Mesothelial cell of epicardium (in vitro differentiated cells): ENCODE measurements at regions not wholly inside any gene's neighbourhood (a gene's known extent, or its start where the extent isn't known, plus 50 kb on each side); places are given as distances from the start of the nearest gene placed in this dataset.
"Not testable (repeated sequence)": the region's sequence is repeated elsewhere in the genome, so short reads cannot be mapped to it uniquely, and the experiment has no call there.

Experiments used
- DNase-seq, 2 experiments: peaks; one replicate each; pipeline ENCODE4 v3.0.0; 2021; ENCODE audit warnings: low spot score in 2 of 2; ENCODE audit not compliant: unreplicated experiment in 2 of 2
- H3K27ac Mint-ChIP-seq: 2 replicates; pipeline ENCODE4 v1.8.0; 2021; ENCODE audit warnings: mixed read lengths
- H3K27me3 Mint-ChIP-seq: 2 replicates; pipeline ENCODE4 v1.8.0; 2021; ENCODE audit warnings: low read depth, mixed read lengths
- H3K36me3 Mint-ChIP-seq: 2 replicates; pipeline ENCODE4 v1.8.0; 2021; ENCODE audit warnings: mixed read lengths
- H3K4me1 Mint-ChIP-seq: 2 replicates; pipeline ENCODE4 v1.8.0; 2021; ENCODE audit warnings: mixed read lengths
- H3K4me3 Mint-ChIP-seq: 2 replicates; pipeline ENCODE4 v1.8.0; 2021; ENCODE audit warnings: mild to moderate bottlenecking, moderate library complexity, mixed read lengths
- H3K9me3 Mint-ChIP-seq: 2 replicates; pipeline ENCODE4 v1.8.0; 2021; ENCODE audit warnings: mixed read lengths
- CTCF ChIP-seq: fragments of 200-600 bp; sonication (generic); IDR thresholded peaks from one replicate; pipeline ENCODE4 v1.5.0; 2021; ENCODE audit warnings: antibody characterized with exemption; ENCODE audit not compliant: unreplicated experiment

- H3K4me3 Mint-ChIP-seq: no peak overlapping the region
- no peaks in the 10 kb centered on the region for H3K9me3 Mint-ChIP-seq
- no peak for DNase-seq
- peaks cover 94% of the 10 kb centered on the region for H3K27me3 Mint-ChIP-seq
- TF ChIP-seq CTCF: no peak
- H3K27ac Mint-ChIP-seq: no peak overlapping the region
- no peaks in the 10 kb centered on the region for H3K4me1 Mint-ChIP-seq
- no peaks in the 10 kb centered on the region for H3K36me3 Mint-ChIP-seq
Observed at GRCh38 chr22:22380098-22381030, 128.2 kb downstream of the ZNF280B start.

GRCh38 chr22:22381292-22381691 is 127.2 kb downstream of the ZNF280B start:
- not testable (repeated sequence) for H3K27ac Mint-ChIP-seq, H3K4me1 Mint-ChIP-seq, H3K9me3 Mint-ChIP-seq, H3K36me3 Mint-ChIP-seq, DNase-seq, H3K4me3 Mint-ChIP-seq
- peaks cover 94% of the 10 kb centered on the region for H3K27me3 Mint-ChIP-seq

- peaks cover 92% of the 10 kb centered on the region for H3K27me3 Mint-ChIP-seq
- H3K9me3 Mint-ChIP-seq: no peaks in the 10 kb centered on the region
- no peak overlapping the region for H3K27ac Mint-ChIP-seq
- TF ChIP-seq CTCF: no peak
- H3K4me3 Mint-ChIP-seq: no peak overlapping the region
- no peaks in the 10 kb centered on the region for H3K36me3 Mint-ChIP-seq
- no peak for DNase-seq
- H3K4me1 Mint-ChIP-seq: no peaks in the 10 kb centered on the region
Observed at GRCh38 chr22:22384267-22384666, 124.3 kb downstream of the ZNF280B start.

- Mint-ChIP-seq H3K36me3 (no peaks in the 10 kb centered on the region), H3K4me3 (no peak overlapping the region), H3K27me3 (peaks cover 92% of the 10 kb centered on the region), H3K27ac (no peak overlapping the region), H3K4me1 (no peaks in the 10 kb centered on the region), H3K9me3 (no peaks in the 10 kb centered on the region)
- DNase-seq: no peak
- TF ChIP-seq CTCF: no peak
Observed at GRCh38 chr22:22384668-22385244, 123.8 kb downstream of the ZNF280B start.

- H3K9me3 Mint-ChIP-seq: no peaks in the 10 kb centered on the region
- DNase-seq: no peak
- no peak overlapping the region for H3K4me3 Mint-ChIP-seq
- TF ChIP-seq CTCF: no peak
- H3K36me3 Mint-ChIP-seq: no peaks in the 10 kb centered on the region
- H3K4me1 Mint-ChIP-seq: no peaks in the 10 kb centered on the region
- peaks cover 87% of the 10 kb centered on the region for H3K27me3 Mint-ChIP-seq
- H3K27ac Mint-ChIP-seq: no peak overlapping the region
Observed at GRCh38 chr22:22386602-22387385, 121.7 kb downstream of the ZNF280B start.

GRCh38 chr22:22387386-22387736 is 121.2 kb downstream of the ZNF280B start:
- Mint-ChIP-seq H3K27me3 (peaks cover 89% of the 10 kb centered on the region), H3K27ac (no peak overlapping the region), H3K4me3 (no peak overlapping the region), H3K9me3 (peaks cover 3% of the 10 kb centered on the region), H3K4me1 (no peaks in the 10 kb centered on the region), H3K36me3 (no peaks in the 10 kb centered on the region)
- no peak for TF ChIP-seq CTCF
- no peak for DNase-seq
